ENCODE measurements at regions not wholly inside any gene's neighbourhood (a gene's known extent, or its start where the extent isn't known, plus 50 kb on each side); places are given as distances from the start of the nearest gene placed in this dataset.

- H3K36me3 ChIP-seq (ENCODE audit: insufficient read depth): no peaks in the 10 kb centered on the region
- peaks cover 6% of the 10 kb centered on the region; the same call in 1 of the 2 replicates for H3K9me2 ChIP-seq (ENCODE audit: insufficient read depth)
- TF ChIP-seq POLR2AphosphoS5 (IDR thresholded peaks at IDR 0.05; ENCODE audit: low read depth) (no peak), ZNF462 (CRISPR knock-in tag; IDR thresholded peaks at IDR 0.05) (no peak), NANOG (IDR thresholded peaks at IDR 0.05; ENCODE audit: borderline replicate concordance) (no peak), CTCF (conservative IDR thresholded peaks at IDR 0.05; ENCODE audit: low read depth in 2 of 2) (no peak), STAT1 (IDR thresholded peaks at IDR 0.05; ENCODE audit: unreplicated experiment) (no peak), JUNB (IDR thresholded peaks at IDR 0.05; ENCODE audit: unreplicated experiment) (no peak), EZH2 (IDR thresholded peaks at IDR 0.05; ENCODE audit: low read depth, unreplicated experiment) (no peak), EZH2phosphoT487 (IDR thresholded peaks at IDR 0.05; ENCODE audit: unreplicated experiment) (no peak), ZNF331 (CRISPR knock-in tag; IDR thresholded peaks at IDR 0.05; ENCODE audit: low read depth) (no peak), CREB1 (CRISPR knock-in tag; IDR thresholded peaks at IDR 0.05; ENCODE audit: low read depth) (no peak), ZNF114 (CRISPR knock-in tag; IDR thresholded peaks at IDR 0.05) (no peak)
- H3K27me3 Mint-ChIP-seq (ENCODE audit: insufficient read depth, low read depth, poor library complexity): no peaks in the 10 kb centered on the region
- peaks cover 6% of the 10 kb centered on the region; the same call in 1 of the 3 replicates for H3K4me1 Mint-ChIP-seq
- H2AFZ ChIP-seq: no peak overlapping the region
- no peak overlapping the region for H3K4me3 ChIP-seq
- H3K4me2 ChIP-seq: no peak overlapping the region
- H4K20me1 ChIP-seq (replicated peaks; ENCODE audit: insufficient read depth): no peaks in the 10 kb centered on the region
- ATAC-seq: no peak
- no peak overlapping the region for H3K27ac ChIP-seq (ENCODE audit: low read depth)
- H3F3A ChIP-seq (replicated peaks; ENCODE audit: low read depth): no peaks in the 10 kb centered on the region
- no peaks in the 10 kb centered on the region for H3K4me1 ChIP-seq (ENCODE audit: insufficient read depth)
- no peak overlapping the region for H3K4me3 Mint-ChIP-seq
- H3K36me3 Mint-ChIP-seq (ENCODE audit: low read depth): peaks cover 10% of the 10 kb centered on the region; the same call in 2 of the 3 replicates
- H3K9me3 Mint-ChIP-seq: peaks cover 5% of the 10 kb centered on the region; the same call in 2 of the 3 replicates
- no peaks in the 10 kb centered on the region for H3K27me3 ChIP-seq (ENCODE audit: insufficient read depth)
- DNase-seq (ENCODE audit: low spot score): no peak
- no peaks in the 10 kb centered on the region for H3K79me2 ChIP-seq (replicated peaks; ENCODE audit: insufficient read depth)
- H3K27ac Mint-ChIP-seq: no peak overlapping the region
Measured at GRCh38 chr6:80541181-80541580, 434.7 kb downstream of the BCKDHB start.

All from GM23338 (cell line).